Right lobe of liver (tissue), 6 donors: ENCODE measurements at regions not wholly inside any gene's neighbourhood (a gene's known extent, or its start where the extent isn't known, plus 50 kb on each side); places are given as distances from the start of the nearest gene placed in this dataset.

Source experiments
- ATAC-seq, 4 donors: fragments of 200-7000 bp; cut with Tn5 transposase; one replicate each; pipeline ENCODE4 v1.9.1; 2020; ENCODE audit warnings: mild to moderate bottlenecking in 4 of 4, moderate library complexity in 4 of 4
- DNase-seq, 3 donors: peaks; one replicate each; pipeline ENCODE4 v3.0.0-alpha.2; 2020
- H3K27ac ChIP-seq, 3 donors: fragments of 200-600 bp; one replicate each; pipeline ENCODE4 v1.8.0; 2022
- H3K27me3 ChIP-seq, 2 donors: fragments of 200-600 bp; one replicate each; pipeline ENCODE4 v1.8.0; 2022
- H3K36me3 ChIP-seq, 4 donors: fragments of 200-600 bp; sonication (generic) in 1 of 4; one replicate each; pipeline versions ENCODE4 v1.5.1 to v1.8.0; 2017 to 2022; ENCODE audit warnings: control low read depth in 1 of 4
- H3K4me1 ChIP-seq, 4 donors: fragments of 200-600 bp; sonication (generic) in 1 of 4; one replicate each; pipeline versions ENCODE4 v1.5.1 to v1.8.0; 2017 to 2022; ENCODE audit warnings: control low read depth in 1 of 4
- H3K4me3 ChIP-seq, 3 donors: fragments of 200-600 bp; one replicate each; pipeline ENCODE4 v1.8.0; 2022
- H3K9me3 ChIP-seq, 4 donors: fragments of 200-600 bp; sonication (generic) in 1 of 4; one replicate each; pipeline versions ENCODE4 v1.5.1 to v1.8.0; 2017 to 2022; ENCODE audit warnings: control low read depth in 1 of 4
- CTCF ChIP-seq, 4 donors: fragments of 200-600 bp in 3 of 4; fragments of 450-650 bp in 1 of 4; IDR thresholded peaks; one replicate each; pipeline versions ENCODE4 v1.5.1 to v1.8.0; 2016 to 2022; ENCODE audit warnings: antibody characterized with exemption in 4 of 4, mild to moderate bottlenecking in 2 of 4
- POLR2A ChIP-seq: fragments of 450-650 bp; IDR thresholded peaks from one replicate; pipeline ENCODE4 v1.6.1; 2017; ENCODE audit warnings: antibody characterized with exemption, mild to moderate bottlenecking
- WGBS: methylation state at CpG from one replicate; pipeline ENCODE4 v1.1.6; 2018; ENCODE audit warnings: low coverage, low lambda C conversion rate; ENCODE audit not compliant: insufficient coverage; ENCODE audit errors: missing lambda C conversion rate; 5-methylcytosine and 5-hydroxymethylcytosine counted together
- intact Hi-C, 2 donors: fragments of 100-400 bp; cut with DNase I; formaldehyde crosslinking; loops; one replicate each; pipeline versions ENCODE4 v1.11.2 to v1.14.1; 2022
- donor health status: DM: no; HTN: yes; CAD: no.
- donor health status: DM: no; HTN: no; CAD: no.
- donor health status: DM: no; HTN: no; CAD: no.
- donor health status: DM: no; HTN: yes; CAD: no.
- donor health status: DM: no; HTN: yes; CAD: no.

GRCh38 chr3:17885986-17886385, 143.6 kb upstream of the TBC1D5 start:
- WGBS: 77% methylated on average over 3 of the region's 3 CpGs
- intact Hi-C loops: no loop called here
- H3K36me3 ChIP-seq: no peaks in the 10 kb centered on the region
- H3K27me3 ChIP-seq: no peaks in the 10 kb centered on the region
- ATAC-seq (no peak), DNase-seq (no peak)
- H3K27ac ChIP-seq: no peak overlapping the region
- no peaks in the 10 kb centered on the region for H3K4me1 ChIP-seq
- TF ChIP-seq CTCF (IDR thresholded peaks at IDR 0.05): no peak
- TF ChIP-seq POLR2A: no peak
- H3K9me3 ChIP-seq: no peaks in the 10 kb centered on the region
- no peak overlapping the region for H3K4me3 ChIP-seq

GRCh38 chr3:17882981-17883380, 140.6 kb upstream of the TBC1D5 start:
- H3K4me3 ChIP-seq: no peak overlapping the region
- TF ChIP-seq POLR2A (no peak), CTCF (IDR thresholded peaks at IDR 0.05) (no peak)

GRCh38 chr3:17877299-17877698, 134.9 kb upstream of the TBC1D5 start:
- Histone ChIP-seq H3K9me3 (no peaks in the 10 kb centered on the region), H3K4me3 (no peak overlapping the region), H3K27ac (no peak overlapping the region), H3K4me1 (no peaks in the 10 kb centered on the region), H3K36me3 (no peaks in the 10 kb centered on the region), H3K27me3 (no peaks in the 10 kb centered on the region)
- 67% methylated on average over 5 of the region's 5 CpGs for WGBS
- no peak for TF ChIP-seq CTCF (IDR thresholded peaks at IDR 0.05)
- no peak for TF ChIP-seq POLR2A
- intact Hi-C loops: no loop called here
- DNase-seq (no peak), ATAC-seq (no peak)

More at GRCh38 chr3:17882981-17883380, 140.6 kb upstream of the TBC1D5 start:
- 52% methylated on average over 2 of the region's 2 CpGs for WGBS
- ATAC-seq (no peak), DNase-seq (no peak)
- no peaks in the 10 kb centered on the region for H3K36me3 ChIP-seq
- H3K27me3 ChIP-seq: no peaks in the 10 kb centered on the region
- no peak overlapping the region for H3K27ac ChIP-seq
- no peaks in the 10 kb centered on the region for H3K4me1 ChIP-seq
- no peaks in the 10 kb centered on the region for H3K9me3 ChIP-seq
- intact Hi-C loops: no loop called here

GRCh38 chr3:17874636-17875035, 132.2 kb upstream of the TBC1D5 start:
- no peaks in the 10 kb centered on the region for H3K4me1 ChIP-seq
- no peaks in the 10 kb centered on the region for H3K36me3 ChIP-seq
- intact Hi-C loops: no loop called here
- no peak for ATAC-seq
- no peaks in the 10 kb centered on the region for H3K27me3 ChIP-seq
- 48% methylated on average over 1 of the region's 1 CpG for WGBS
- H3K9me3 ChIP-seq: no peaks in the 10 kb centered on the region
- no peak overlapping the region for H3K4me3 ChIP-seq
- no peak for DNase-seq
- no peak overlapping the region for H3K27ac ChIP-seq
- TF ChIP-seq POLR2A (no peak), CTCF (IDR thresholded peaks at IDR 0.05) (no peak)

- intact Hi-C loops: no loop called here
- WGBS: 90% methylated on average over 13 of the region's 13 CpGs
- H3K27ac ChIP-seq: no peak overlapping the region
- no peak for TF ChIP-seq CTCF (IDR thresholded peaks at IDR 0.05)
- DNase-seq (no peak), ATAC-seq (no peak)
- H3K36me3 ChIP-seq: no peaks in the 10 kb centered on the region
- H3K27me3 ChIP-seq: no peaks in the 10 kb centered on the region
- no peaks in the 10 kb centered on the region for H3K9me3 ChIP-seq
- H3K4me3 ChIP-seq: no peak overlapping the region
- no peaks in the 10 kb centered on the region for H3K4me1 ChIP-seq
Measured at GRCh38 chr3:17872457-17872856, 130.0 kb upstream of the TBC1D5 start.
